Left lobe of liver (tissue), 2 donors: ENCODE measurements at regions not wholly inside any gene's neighbourhood (a gene's known extent, or its start where the extent isn't known, plus 50 kb on each side); places are given as distances from the start of the nearest gene placed in this dataset.
"Not testable (repeated sequence)": the region's sequence is repeated elsewhere in the genome, so short reads cannot be mapped to it uniquely, and the experiment has no call there.

Experiments
- ATAC-seq: fragments of 200-7000 bp; cut with Tn5 transposase; one replicate; pipeline ENCODE4 v1.9.1; 2020; ENCODE audit warnings: mild to moderate bottlenecking, moderate library complexity
- DNase-seq: peaks from one replicate; pipeline ENCODE4 v3.0.0-alpha.2; 2020; ENCODE audit warnings: low spot score
- donor health status: DM: no; HTN: no; CAD: no; lungs with moderate emphysema.
- donor health status: DM: no; HTN: yes; CAD: no.

GRCh38 chr2:111355022-111355817 lies 234.5 kb downstream of the BCL2L11 start:
- not testable (repeated sequence) for DNase-seq, ATAC-seq

GRCh38 chr2:111355823-111356511 lies 235.3 kb downstream of the BCL2L11 start:
- DNase-seq, ATAC-seq: not testable (repeated sequence)

GRCh38 chr2:111356512-111357031 lies 235.9 kb downstream of the BCL2L11 start:
- DNase-seq (peak; percentile 83), ATAC-seq (peak; percentile 96)

GRCh38 chr2:111365986-111366640 lies 245.4 kb downstream of the BCL2L11 start:
- DNase-seq, result not testable (repeated sequence)
- ATAC-seq, result peak; percentile 79

GRCh38 chr2:111366641-111367029 lies 245.9 kb downstream of the BCL2L11 start:
- not testable (repeated sequence) for DNase-seq, ATAC-seq

GRCh38 chr2:111367080-111367479 lies 246.4 kb downstream of the BCL2L11 start:
- DNase-seq, ATAC-seq: not testable (repeated sequence)

GRCh38 chr2:111367871-111368270 lies 247.2 kb downstream of the BCL2L11 start:
- not testable (repeated sequence) for ATAC-seq, DNase-seq

- not testable (repeated sequence) for DNase-seq, ATAC-seq
Measured at GRCh38 chr2:111368288-111368687, 247.6 kb downstream of the BCL2L11 start.

- peak; percentile 49 for ATAC-seq
- not testable (repeated sequence) for DNase-seq
Measured at GRCh38 chr2:111373060-111373459, 252.3 kb downstream of the BCL2L11 start.

GRCh38 chr2:111373989-111374388 lies 253.3 kb downstream of the BCL2L11 start:
- ATAC-seq, DNase-seq: not testable (repeated sequence)

- DNase-seq, ATAC-seq: not testable (repeated sequence)
Measured at GRCh38 chr2:111374734-111375133, 254.0 kb downstream of the BCL2L11 start.

GRCh38 chr2:111375320-111375883 lies 254.7 kb downstream of the BCL2L11 start:
- ATAC-seq, DNase-seq: not testable (repeated sequence)

GRCh38 chr2:111376272-111376970 lies 255.7 kb downstream of the BCL2L11 start:
- DNase-seq, ATAC-seq: not testable (repeated sequence)

- not testable (repeated sequence) for DNase-seq
- peak; percentile 58 for ATAC-seq
Measured at GRCh38 chr2:111376971-111377352, 256.2 kb downstream of the BCL2L11 start.

- DNase-seq, ATAC-seq: not testable (repeated sequence)
Measured at GRCh38 chr2:111377386-111377959, 256.8 kb downstream of the BCL2L11 start.

GRCh38 chr2:111378348-111378747 lies 257.6 kb downstream of the BCL2L11 start:
- DNase-seq, ATAC-seq: not testable (repeated sequence)

GRCh38 chr2:111380733-111381439 lies 260.2 kb downstream of the BCL2L11 start:
- not testable (repeated sequence) for ATAC-seq, DNase-seq

GRCh38 chr2:111381530-111382306 lies 261.0 kb downstream of the BCL2L11 start:
- ATAC-seq, DNase-seq: not testable (repeated sequence)
